CD4-positive, alpha-beta T cell (primary cell): ENCODE measurements at regions not wholly inside any gene's neighbourhood (a gene's known extent, or its start where the extent isn't known, plus 50 kb on each side); places are given as distances from the start of the nearest gene placed in this dataset.

Experiments
- ATAC-seq: fragments of 200-7000 bp; cut with Tn5 transposase; one replicate; pipeline ENCODE4 v1.10.0; 2022; ENCODE audit warnings: mild to moderate bottlenecking; ENCODE audit not compliant: poor library complexity
- CTCF ChIA-PET: fragments of 350-600 bp; sonication (Branson Sonifier 250); formaldehyde crosslinking; loops from one replicate; lab custom pipeline; 2021; ENCODE audit warnings: antibody characterized with exemption, inconsistent platforms; lab: Charles Lee
- POLR2A ChIA-PET: fragments of 350-600 bp; sonication (Branson Sonifier 250); formaldehyde crosslinking; loops from one replicate; lab custom pipeline; 2021; ENCODE audit warnings: antibody characterized with exemption, inconsistent platforms; lab: Charles Lee
- DNase-seq, 14 experiments: peaks; one replicate each; pipeline ENCODE4 v3.0.0-alpha.2; 2013 to 2020; ENCODE audit warnings: mixed read lengths in 2 of 14
- H3K27ac ChIP-seq, 2 donors: one replicate each; pipeline versions ENCODE4 v1.5.1 to v1.7.0; 2013; ENCODE audit warnings: low read length in 2 of 2, low read depth in 1 of 2, mild to moderate bottlenecking in 1 of 2
- H3K27me3 ChIP-seq, 2 experiments: 1 replicate in 1 of 2; 2 replicates in 1 of 2; pipeline versions ENCODE4 v1.6.1 to v1.7.0; 2013; ENCODE audit warnings: low read length in 2 of 2, control low read depth in 1 of 2, mild to moderate bottlenecking in 1 of 2, moderate library complexity in 1 of 2; ENCODE audit not compliant: insufficient read depth in 2 of 2, control insufficient read depth in 1 of 2
- H3K36me3 ChIP-seq: one replicate; pipeline ENCODE4 v1.6.1; 2013; ENCODE audit warnings: low read length, control low read depth; ENCODE audit not compliant: insufficient read depth
- H3K4me1 ChIP-seq: one replicate; pipeline ENCODE4 v1.6.1; 2013; ENCODE audit warnings: low read length, control low read depth; ENCODE audit not compliant: insufficient read depth
- H3K4me3 ChIP-seq: one replicate; pipeline ENCODE4 v1.5.1; 2013; ENCODE audit warnings: mild to moderate bottlenecking, low read length, moderate library complexity
- H3K9me3 ChIP-seq, 2 experiments: 1 replicate in 1 of 2; 2 replicates in 1 of 2; pipeline versions ENCODE4 v1.6.1 to v1.7.0; 2013; ENCODE audit warnings: low read length in 2 of 2, mild to moderate bottlenecking in 2 of 2, control low read depth in 1 of 2, moderate library complexity in 1 of 2; ENCODE audit not compliant: control insufficient read depth in 1 of 2, insufficient read depth in 1 of 2
- H3K27ac Mint-ChIP-seq: one replicate; pipeline ENCODE4 v1.8.0; 2020; ENCODE audit warnings: mixed read lengths
- H3K27me3 Mint-ChIP-seq: one replicate; pipeline ENCODE4 v1.8.0; 2021; ENCODE audit warnings: mixed read lengths
- H3K36me3 Mint-ChIP-seq: one replicate; pipeline ENCODE4 v1.8.0; 2021; ENCODE audit warnings: low read depth, mixed read lengths
- H3K4me1 Mint-ChIP-seq: one replicate; pipeline ENCODE4 v1.8.0; 2021; ENCODE audit warnings: low read depth, mixed read lengths
- H3K4me3 Mint-ChIP-seq: one replicate; pipeline ENCODE4 v1.8.0; 2020; ENCODE audit warnings: mild to moderate bottlenecking, mixed read lengths
- H3K9me3 Mint-ChIP-seq: one replicate; pipeline ENCODE4 v1.8.0; 2020; ENCODE audit warnings: mixed read lengths
- CTCF ChIP-seq: fragments of 200-600 bp; IDR thresholded peaks from one replicate; pipeline ENCODE4 v1.8.0; 2022; ENCODE audit warnings: antibody characterized with exemption, mild to moderate bottlenecking
- intact Hi-C, 2 experiments: fragments of 100-400 bp; cut with DNase I in 1 of 2; cut with micrococcal nuclease in 1 of 2; formaldehyde crosslinking; loops; one replicate each; pipeline versions ENCODE4 v1.15.1 to v1.9.0; 2023 to 2025; cut with DNase I, micrococcal nuclease

- no peaks in the 10 kb centered on the region for H3K27me3 Mint-ChIP-seq
- DNase-seq, result peak in 3 of 14 experiments; percentile 25 to 57 (median 53)
- H3K9me3 Mint-ChIP-seq, result no peaks in the 10 kb centered on the region
- H3K4me3 ChIP-seq, result no peak overlapping the region
- H3K27ac Mint-ChIP-seq, result no peak overlapping the region
- intact Hi-C loops, result loop anchor here (1.0 to 10.0 kb wide), 6 partner anchors 85 to 735 kb away; no protein-coding TSS in a partner anchor
- no peak for TF ChIP-seq CTCF
- H3K4me3 Mint-ChIP-seq, result no peak overlapping the region
- no peak overlapping the region for H3K27ac ChIP-seq
- peaks cover 12% of the 10 kb centered on the region for H3K4me1 ChIP-seq
- H3K36me3 Mint-ChIP-seq, result no peaks in the 10 kb centered on the region
- H3K4me1 Mint-ChIP-seq, result peaks cover 17% of the 10 kb centered on the region
- H3K36me3 ChIP-seq, result no peaks in the 10 kb centered on the region
- no peak for ATAC-seq
- no peaks in the 10 kb centered on the region for H3K27me3 ChIP-seq
- ChIA-PET POLR2A (no interaction called here), CTCF (interaction anchor here (0.6 to 2.0 kb wide), 8 partner anchors 58 to 268 kb away, joined by 3 to 12 read pairs (median 5); no protein-coding TSS in a partner anchor)
- no peaks in the 10 kb centered on the region for H3K9me3 ChIP-seq
Observed at GRCh38 chr17:51372345-51373004, 112.1 kb downstream of the UTP18 start.

- CTCF ChIA-PET, result interaction anchor here (1.1 kb wide), 1 partner anchor 167 kb away, joined by 3 read pairs; no protein-coding TSS in a partner anchor
- no peak overlapping the region for H3K27ac ChIP-seq
- DNase-seq, result no peak
Observed at GRCh38 chr17:51373489-51374152, 113.3 kb downstream of the UTP18 start.

GRCh38 chr17:51374209-51374608 lies 113.9 kb downstream of the UTP18 start:
- H3K4me1 ChIP-seq, result peaks cover 12% of the 10 kb centered on the region
- Mint-ChIP-seq H3K4me3 (no peak overlapping the region), H3K27me3 (no peaks in the 10 kb centered on the region), H3K4me1 (peaks cover 17% of the 10 kb centered on the region), H3K36me3 (no peaks in the 10 kb centered on the region), H3K27ac (no peak overlapping the region), H3K9me3 (no peaks in the 10 kb centered on the region)
- H3K36me3 ChIP-seq, result no peaks in the 10 kb centered on the region
- no peaks in the 10 kb centered on the region for H3K9me3 ChIP-seq
- no peak overlapping the region for H3K27ac ChIP-seq
- H3K27me3 ChIP-seq, result no peaks in the 10 kb centered on the region
- H3K4me3 ChIP-seq, result no peak overlapping the region
- ChIA-PET CTCF (interaction anchor here (1.1 kb wide), 1 partner anchor 166 kb away, joined by 3 read pairs; no protein-coding TSS in a partner anchor), POLR2A (no interaction called here)
- no peak for TF ChIP-seq CTCF
- DNase-seq (no peak), ATAC-seq (no peak)
- intact Hi-C loops, result loop anchor here (5.0 to 10.0 kb wide), 5 partner anchors 83 to 733 kb away; no protein-coding TSS in a partner anchor

More at GRCh38 chr17:51373489-51374152, 113.3 kb downstream of the UTP18 start:
- POLR2A ChIA-PET, result no interaction called here
- no peak for TF ChIP-seq CTCF
- Histone ChIP-seq H3K27me3 (no peaks in the 10 kb centered on the region), H3K9me3 (no peaks in the 10 kb centered on the region), H3K36me3 (no peaks in the 10 kb centered on the region), H3K4me3 (no peak overlapping the region), H3K4me1 (peaks cover 12% of the 10 kb centered on the region)
- Mint-ChIP-seq H3K9me3 (no peaks in the 10 kb centered on the region), H3K27me3 (no peaks in the 10 kb centered on the region), H3K4me1 (peaks cover 17% of the 10 kb centered on the region), H3K4me3 (no peak overlapping the region), H3K27ac (no peak overlapping the region), H3K36me3 (no peaks in the 10 kb centered on the region)
- intact Hi-C loops, result loop anchor here (5.0 to 10.0 kb wide), 5 partner anchors 84 to 734 kb away; no protein-coding TSS in a partner anchor
- no peak for ATAC-seq
